Activated CD4-positive, alpha-beta T cell treated with anti-CD3 and anti-CD28 coated beads for 48 hours (primary cell): ENCODE measurements at regions not wholly inside any gene's neighbourhood (a gene's known extent, or its start where the extent isn't known, plus 50 kb on each side); places are given as distances from the start of the nearest gene placed in this dataset.
"Not testable (repeated sequence)": the region's sequence is repeated elsewhere in the genome, so short reads cannot be mapped to it uniquely, and the experiment has no call there.

Source experiments
- DNase-seq: peaks from one replicate; pipeline ENCODE4 v3.0.0-alpha.2; 2020

- DNase-seq: no peak
These were observed 54.6 kb downstream of the DKK1 start for GRCh38 chr10:52368725-52369124.

GRCh38 chr10:52374207-52374606 lies 60.1 kb downstream of the DKK1 start:
- DNase-seq: not testable (repeated sequence)

- no peak for DNase-seq
These were observed 62.7 kb downstream of the DKK1 start for GRCh38 chr10:52376694-52377354.

- DNase-seq: no peak
These were observed 64.0 kb downstream of the DKK1 start for GRCh38 chr10:52378124-52378523.

- DNase-seq: no peak
These were observed 65.2 kb downstream of the DKK1 start for GRCh38 chr10:52379287-52379686.

- no peak for DNase-seq
These were observed 69.0 kb downstream of the DKK1 start for GRCh38 chr10:52383088-52383487.

GRCh38 chr10:52387744-52388143 lies 73.7 kb downstream of the DKK1 start:
- DNase-seq: no peak

GRCh38 chr10:52390388-52390787 lies 76.3 kb downstream of the DKK1 start:
- no peak for DNase-seq

- no peak for DNase-seq
These were observed 78.0 kb downstream of the DKK1 start for GRCh38 chr10:52391927-52392602.

GRCh38 chr10:52394246-52394645 lies 80.2 kb downstream of the DKK1 start:
- DNase-seq: no peak

- no peak for DNase-seq
These were observed 86.5 kb downstream of the DKK1 start for GRCh38 chr10:52400562-52400961.

- DNase-seq: not testable (repeated sequence)
These were observed 89.7 kb downstream of the DKK1 start for GRCh38 chr10:52403801-52404200.

GRCh38 chr10:52409195-52409594 lies 95.1 kb downstream of the DKK1 start:
- DNase-seq: no peak

GRCh38 chr10:52409928-52410327 lies 95.8 kb downstream of the DKK1 start:
- DNase-seq: no peak

GRCh38 chr10:52410916-52411315 lies 96.8 kb downstream of the DKK1 start:
- DNase-seq: no peak

- no peak for DNase-seq
These were observed 105.2 kb downstream of the DKK1 start for GRCh38 chr10:52419281-52419680.

- DNase-seq: no peak
These were observed 106.6 kb downstream of the DKK1 start for GRCh38 chr10:52420656-52421055.

- no peak for DNase-seq
These were observed 109.3 kb downstream of the DKK1 start for GRCh38 chr10:52423369-52423768.

- DNase-seq: no peak
These were observed 110.3 kb downstream of the DKK1 start for GRCh38 chr10:52424341-52424740.

- no peak for DNase-seq
These were observed 120.7 kb downstream of the DKK1 start for GRCh38 chr10:52434734-52435133.

- no peak for DNase-seq
These were observed 122.6 kb downstream of the DKK1 start for GRCh38 chr10:52436664-52437063.

- DNase-seq: no peak
These were observed 123.1 kb downstream of the DKK1 start for GRCh38 chr10:52437205-52437646.

GRCh38 chr10:52438119-52438518 lies 124.0 kb downstream of the DKK1 start:
- no peak for DNase-seq

- no peak for DNase-seq
These were observed 126.7 kb downstream of the DKK1 start for GRCh38 chr10:52440612-52441285.
